GM04504 (cell line): ENCODE measurements at regions not wholly inside any gene's neighbourhood (a gene's known extent, or its start where the extent isn't known, plus 50 kb on each side); places are given as distances from the start of the nearest gene placed in this dataset.
"Not testable (repeated sequence)": the region's sequence is repeated elsewhere in the genome, so short reads cannot be mapped to it uniquely, and the experiment has no call there.

Experiments used
- DNase-seq: peaks from one replicate; pipeline ENCODE4 v3.0.0-alpha.2; 2012; ENCODE audit warnings: low read depth

- no peak for DNase-seq
Observed at GRCh38 chr6:150683320-150683719, 83.6 kb downstream of the PLEKHG1 start.

GRCh38 chr6:150684161-150684560 is 84.5 kb downstream of the PLEKHG1 start:
- no peak for DNase-seq

GRCh38 chr6:150684714-150685459 is 85.2 kb downstream of the PLEKHG1 start:
- no peak for DNase-seq

GRCh38 chr6:150685860-150686259 is 86.2 kb downstream of the PLEKHG1 start:
- DNase-seq: no peak

GRCh38 chr6:150686566-150686965 is 86.9 kb downstream of the PLEKHG1 start:
- DNase-seq: no peak

GRCh38 chr6:150687508-150687907 is 87.8 kb downstream of the PLEKHG1 start:
- no peak for DNase-seq

- no peak for DNase-seq
Observed at GRCh38 chr6:150689900-150690590, 90.4 kb downstream of the PLEKHG1 start.

GRCh38 chr6:150690681-150691080 is 91.0 kb downstream of the PLEKHG1 start:
- DNase-seq: no peak

GRCh38 chr6:150691463-150691862 is 91.8 kb downstream of the PLEKHG1 start:
- no peak for DNase-seq

GRCh38 chr6:150692604-150693003 is 92.9 kb downstream of the PLEKHG1 start:
- DNase-seq: no peak

GRCh38 chr6:150694889-150695288 is 95.2 kb downstream of the PLEKHG1 start:
- DNase-seq: no peak

- no peak for DNase-seq
Observed at GRCh38 chr6:150695652-150696051, 96.0 kb downstream of the PLEKHG1 start.

GRCh38 chr6:150696190-150696589 is 96.5 kb downstream of the PLEKHG1 start:
- DNase-seq: no peak

GRCh38 chr6:150696918-150697317 is 97.2 kb downstream of the PLEKHG1 start:
- not testable (repeated sequence) for DNase-seq

- DNase-seq: no peak
Observed at GRCh38 chr6:150697515-150697914, 97.8 kb downstream of the PLEKHG1 start.

GRCh38 chr6:150698391-150698790 is 98.7 kb downstream of the PLEKHG1 start:
- DNase-seq: no peak

- no peak for DNase-seq
Observed at GRCh38 chr6:150702675-150703074, 103.0 kb downstream of the PLEKHG1 start.

- DNase-seq: no peak
Observed at GRCh38 chr6:150704447-150705192, 104.9 kb downstream of the PLEKHG1 start.

- no peak for DNase-seq
Observed at GRCh38 chr6:150705392-150705791, 105.7 kb downstream of the PLEKHG1 start.

GRCh38 chr6:150710236-150710635 is 110.6 kb downstream of the PLEKHG1 start:
- DNase-seq: no peak

- no peak for DNase-seq
Observed at GRCh38 chr6:150711061-150711460, 111.4 kb downstream of the PLEKHG1 start.

GRCh38 chr6:150711584-150712504 is 112.2 kb downstream of the PLEKHG1 start:
- no peak for DNase-seq
